HepG2 (cell line): ENCODE measurements at regions not wholly inside any gene's neighbourhood (a gene's known extent, or its start where the extent isn't known, plus 50 kb on each side); places are given as distances from the start of the nearest gene placed in this dataset.

Experiments used
- ATAC-seq: fragments of 200-7000 bp; cut with Tn5 transposase; 3 replicates; pipeline ENCODE4 v1.9.1; 2020; ENCODE audit warnings: mild to moderate bottlenecking, moderate library complexity
- BruUV-seq: library from RNA; stranded (reverse); fragments of 400-500 nt; replicated peaks from 2 replicates; lab custom pipeline; 2021; lab: Mats Ljungman, UMichigan
- CTCF ChIA-PET: fragments of 300-600 bp; formaldehyde crosslinking; extraction: SDS; loops from one replicate; lab custom pipeline; 2021; ENCODE audit warnings: low total read pairs, inconsistent platforms, low intra/inter-chr PET ratio; lab: Yijun Ruan, JAX
- POLR2A ChIA-PET: fragments of 350-600 bp; sonication (Branson Sonifier 250); formaldehyde crosslinking; loops from one replicate; lab custom pipeline; 2020; ENCODE audit warnings: antibody characterized with exemption, inconsistent platforms; lab: Yijun Ruan, JAX
- DNase-seq: peaks from one replicate; pipeline ENCODE4 v3.0.0-alpha.2; 2015; ENCODE audit warnings: low spot score
- FAIRE-seq: peaks from 3 replicates; lab custom pipeline; 2011; peaks lifted over from hg19 to GRCh38; lab: Jason Lieb, UNC
- H2AFZ ChIP-seq: one replicate; pipeline ENCODE4 v1.6.1; 2011; ENCODE audit warnings: low read length, inconsistent platforms
- H3K27ac ChIP-seq: fragments of 300-600 bp; 3 replicates; pipeline ENCODE4 v1.8.0; 2011; ENCODE audit warnings: mixed run types, mild to moderate bottlenecking, mixed read lengths, low read length, inconsistent platforms; ENCODE audit not compliant: insufficient read depth; ENCODE audit errors: extremely low read length
- H3K27me3 ChIP-seq, 2 experiments: fragments of 200-600 bp in 1 of 2; 2 replicates in 1 of 2; 3 replicates in 1 of 2; pipeline versions ENCODE4 v1.6.0 to v1.8.0; 2011; ENCODE audit warnings: low read length in 2 of 2, mild to moderate bottlenecking in 2 of 2, moderate library complexity in 2 of 2, inconsistent platforms in 1 of 2; ENCODE audit not compliant: insufficient read depth in 2 of 2, control insufficient read depth in 1 of 2
- H3K36me3 ChIP-seq, 2 experiments: fragments of 200-600 bp in 1 of 2; replicated peaks in 1 of 2; 2 replicates in 1 of 2; 3 replicates in 1 of 2; pipeline versions ENCODE4 v1.5.1 to v1.8.0; 2011; ENCODE audit warnings: low read length in 2 of 2, inconsistent platforms in 1 of 2; ENCODE audit not compliant: insufficient read depth in 2 of 2, control insufficient read depth in 1 of 2
- H3K4me1 ChIP-seq: 2 replicates; pipeline ENCODE4 v1.5.1; 2012; ENCODE audit warnings: low read length, inconsistent platforms; ENCODE audit not compliant: insufficient read depth
- H3K4me2 ChIP-seq: 2 replicates; pipeline ENCODE4 v1.6.0; 2011; ENCODE audit warnings: low read depth, low read length, inconsistent platforms
- H3K4me3 ChIP-seq, 3 experiments: fragments of 200-600 bp in 1 of 3; sonication (generic), shearing (Covaris generic) in 1 of 3; replicated peaks in 1 of 3; 2 replicates each; pipeline ENCODE4 v1.5.1; 2011 to 2016; ENCODE audit warnings: low read length in 3 of 3, inconsistent platforms in 2 of 3, low read depth in 2 of 3, mild to moderate bottlenecking in 2 of 3, control low read depth in 1 of 3, mixed read lengths in 1 of 3; ENCODE audit not compliant: insufficient read depth in 1 of 3
- H3K79me2 ChIP-seq: one replicate; pipeline ENCODE4 v1.6.1; 2011; ENCODE audit warnings: low read length, inconsistent platforms; ENCODE audit not compliant: insufficient read depth
- H3K9ac ChIP-seq: 2 replicates; pipeline ENCODE4 v1.6.0; 2011; ENCODE audit warnings: mild to moderate bottlenecking, low read depth, low read length, inconsistent platforms; ENCODE audit not compliant: insufficient read depth
- H3K9me3 ChIP-seq: 2 replicates; pipeline ENCODE4 v1.5.1; 2012; ENCODE audit warnings: mild to moderate bottlenecking, low read length
- H4K20me1 ChIP-seq: 2 replicates; pipeline ENCODE4 v1.6.0; 2011; ENCODE audit warnings: inconsistent platforms, mild to moderate bottlenecking, low read length, moderate library complexity; ENCODE audit not compliant: insufficient read depth
- HNRNPL ChIP-seq: fragments of 200-400 bp; formaldehyde crosslinking; IDR thresholded peaks from 2 replicates; pipeline ENCODE4 v1.6.1; 2017; ENCODE audit warnings: mild to moderate bottlenecking, low read depth, low read length
- SRF ChIP-seq: IDR thresholded peaks from 2 replicates; pipeline ENCODE4 v1.6.1; 2011; ENCODE audit warnings: mild to moderate bottlenecking, low read depth, low read length, moderate library complexity
- ZBTB7A ChIP-seq: sonication (generic); formaldehyde crosslinking; IDR thresholded peaks from 2 replicates; pipeline ENCODE4 v1.8.0; 2022; ENCODE audit warnings: mild to moderate bottlenecking, missing genetic modification reagents
- ZNF451 ChIP-seq: sonication (generic); formaldehyde crosslinking; IDR thresholded peaks from 2 replicates; pipeline ENCODE4 v1.5.0; 2020; ENCODE audit warnings: mild to moderate bottlenecking, missing genetic modification reagents
- WGBS: methylation state at CpG from one replicate; pipeline ENCODE4 v1.1.6; 2017; ENCODE audit warnings: low lambda C conversion rate; 5-methylcytosine and 5-hydroxymethylcytosine counted together
- in situ Hi-C: cut with HindIII; loops from 2 replicates; pipeline ENCODE4 v1.10.0; 2017; ENCODE audit warnings: low pct_unique_long_range_greater_than_20kb; ENCODE audit not compliant: extremely low pct_ligation_motif_present
- intact Hi-C: fragments of 100-400 bp; cut with micrococcal nuclease; formaldehyde crosslinking; loops from one replicate; pipeline ENCODE4 v1.10.0; 2022; ENCODE audit not compliant: unreplicated experiment

- FAIRE-seq (no peak), ATAC-seq (no peak), DNase-seq (no peak)
- ChIA-PET POLR2A (interaction anchor here (1.6 kb wide), 1 partner anchor 8 kb away, joined by 5 read pairs; no protein-coding TSS in a partner anchor), CTCF (no interaction called here)
- in situ Hi-C loops: no loop called here
- no peaks in the 10 kb centered on the region; a peak in 1 of 5 replicates for H3K27me3 ChIP-seq
- H3K4me1 ChIP-seq: peaks cover 66% of the 10 kb centered on the region
- no peak overlapping the region for H3K27ac ChIP-seq
- no peak overlapping the region for H2AFZ ChIP-seq
- H3K9me3 ChIP-seq: peaks cover 5% of the 10 kb centered on the region; the same call in 1 of the 2 replicates
- H3K9ac ChIP-seq: no peak overlapping the region
- 58% methylated on average over 8 of the region's 8 CpGs for WGBS
- TF ChIP-seq HNRNPL (0 out of 2 replicates have a peak, but pooled peaks have one; percentile 2), ZBTB7A (CRISPR knock-in tag) (0 out of 2 replicates have a peak, but pooled peaks have one; percentile 30), SRF (no peak)
- no peak overlapping the region for H3K4me3 ChIP-seq
- H4K20me1 ChIP-seq: no peaks in the 10 kb centered on the region
- intact Hi-C loops: no loop called here
- no peak overlapping the region for H3K4me2 ChIP-seq
- no TSS peak for BruUV-seq
- no peaks in the 10 kb centered on the region for H3K79me2 ChIP-seq
- H3K36me3 ChIP-seq: no peaks in the 10 kb centered on the region
Measured at GRCh38 chr20:23151008-23151703, 65.0 kb upstream of the CD93 start.

GRCh38 chr20:23150304-23151007 lies 64.3 kb upstream of the CD93 start:
- WGBS: 52% methylated on average over 8 of the region's 8 CpGs
- Histone ChIP-seq H3K79me2 (no peaks in the 10 kb centered on the region), H3K9ac (no peak overlapping the region), H3K4me3 (no peak overlapping the region), H3K9me3 (peaks cover 5% of the 10 kb centered on the region; the same call in 1 of the 2 replicates), H3K4me2 (no peak overlapping the region), H3K4me1 (peaks cover 60% of the 10 kb centered on the region), H3K27me3 (no peaks in the 10 kb centered on the region; a peak in 1 of 5 replicates), H4K20me1 (no peaks in the 10 kb centered on the region), H2AFZ (no peak overlapping the region), H3K36me3 (no peaks in the 10 kb centered on the region), H3K27ac (no peak overlapping the region)
- FAIRE-seq: no peak
- in situ Hi-C loops: no loop called here
- TF ChIP-seq HNRNPL (0 out of 2 replicates have a peak, but pooled peaks have one; percentile 53), ZNF451 (no peak)
- BruUV-seq: no TSS peak
- POLR2A ChIA-PET: interaction anchor here (1.4 kb wide), 1 partner anchor 120 kb away, joined by 4 read pairs; no protein-coding TSS in a partner anchor
- intact Hi-C loops: no loop called here
- no peak for DNase-seq
- CTCF ChIA-PET: no interaction called here
- ATAC-seq: no peak
